ENCODE measurements at regions not wholly inside any gene's neighbourhood (a gene's known extent, or its start where the extent isn't known, plus 50 kb on each side); places are given as distances from the start of the nearest gene placed in this dataset.

DNA sequence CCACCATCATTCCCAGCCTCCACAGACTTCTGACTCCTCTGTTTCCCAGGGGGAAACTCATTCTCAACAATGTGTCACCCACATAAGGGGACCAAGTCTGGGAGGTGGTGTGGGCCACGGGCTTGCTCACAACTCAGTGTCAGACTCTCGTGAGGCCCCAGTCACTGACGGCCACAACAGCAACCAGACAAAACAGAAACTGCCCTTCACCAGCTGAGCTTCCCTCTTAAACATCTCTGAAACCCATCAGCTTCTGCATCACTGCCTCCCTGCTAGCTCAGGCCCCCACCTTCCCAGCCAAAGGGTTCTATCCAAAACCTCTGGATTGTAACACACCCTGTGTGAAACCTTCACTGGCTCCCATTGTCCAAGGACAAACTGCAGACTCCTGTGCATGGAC, 273.4 kb downstream of the CDK5RAP2 start:
- ChIA-PET RAD21 (ENCODE audit: low non-redundant PET in 1 of 2, low total read pairs in 2 of 2, uncharacterized antibody in 2 of 2, unreplicated experiment in 2 of 2) (no interaction called here), CTCF (no interaction called here), POLR2A (no interaction called here)
- Histone ChIP-seq H3K9me2 (ENCODE audit: insufficient read depth) (no peaks in the 10 kb centered on the region), H4K20me1 (ENCODE audit: insufficient read depth) (no peaks in the 10 kb centered on the region), H3K9me3 (ENCODE audit: control insufficient read depth in 1 of 2, insufficient read depth in 1 of 2, low read depth in 1 of 2, low read length in 2 of 2) (no peaks in the 10 kb centered on the region), H2AFZ (ENCODE audit: low read depth, low read length, poor library complexity, severe bottlenecking) (no peak overlapping the region), H3K4me3 (replicated peaks in 1 of 2; ENCODE audit: low read depth in 1 of 2, low read length in 2 of 2) (no peak overlapping the region), H3K27me3 (ENCODE audit: insufficient read depth, low read length) (no peaks in the 10 kb centered on the region), H3K36me3 (ENCODE audit: control insufficient read depth in 1 of 2, insufficient read depth in 2 of 2, low read length in 2 of 2) (no peaks in the 10 kb centered on the region), H3K27ac (ENCODE audit: low read depth, low read length) (no peak overlapping the region), H3K4me1 (ENCODE audit: control insufficient read depth in 1 of 2, insufficient read depth in 2 of 2, low read length in 2 of 2) (no peaks in the 10 kb centered on the region), H3K9ac (ENCODE audit: low read length) (no peak overlapping the region), H3K79me2 (ENCODE audit: insufficient read depth, low read length) (no peaks in the 10 kb centered on the region), H3K4me2 (ENCODE audit: low read length) (no peak overlapping the region)
- TF ChIP-seq SIN3A (IDR thresholded peaks at IDR 0.05; ENCODE audit: low read depth) (no peak), ZNF274 (IDR thresholded peaks at IDR 0.05; ENCODE audit: low read depth, low read length) (no peak), EGR1 (IDR thresholded peaks at IDR 0.05; ENCODE audit: low read depth) (no peak), POLR2AphosphoS5 (IDR thresholded peaks at IDR 0.05; ENCODE audit: low read depth, low read length) (no peak), SP1 (IDR thresholded peaks at IDR 0.05; ENCODE audit: low read depth) (no peak), JUND (IDR thresholded peaks at IDR 0.05) (no peak), POLR2A (IDR thresholded peaks at IDR 0.05; ENCODE audit: borderline replicate concordance, extremely low read depth, insufficient read depth, insufficient read length) (no peak)
- TF ChIP-seq, protein P1, sequence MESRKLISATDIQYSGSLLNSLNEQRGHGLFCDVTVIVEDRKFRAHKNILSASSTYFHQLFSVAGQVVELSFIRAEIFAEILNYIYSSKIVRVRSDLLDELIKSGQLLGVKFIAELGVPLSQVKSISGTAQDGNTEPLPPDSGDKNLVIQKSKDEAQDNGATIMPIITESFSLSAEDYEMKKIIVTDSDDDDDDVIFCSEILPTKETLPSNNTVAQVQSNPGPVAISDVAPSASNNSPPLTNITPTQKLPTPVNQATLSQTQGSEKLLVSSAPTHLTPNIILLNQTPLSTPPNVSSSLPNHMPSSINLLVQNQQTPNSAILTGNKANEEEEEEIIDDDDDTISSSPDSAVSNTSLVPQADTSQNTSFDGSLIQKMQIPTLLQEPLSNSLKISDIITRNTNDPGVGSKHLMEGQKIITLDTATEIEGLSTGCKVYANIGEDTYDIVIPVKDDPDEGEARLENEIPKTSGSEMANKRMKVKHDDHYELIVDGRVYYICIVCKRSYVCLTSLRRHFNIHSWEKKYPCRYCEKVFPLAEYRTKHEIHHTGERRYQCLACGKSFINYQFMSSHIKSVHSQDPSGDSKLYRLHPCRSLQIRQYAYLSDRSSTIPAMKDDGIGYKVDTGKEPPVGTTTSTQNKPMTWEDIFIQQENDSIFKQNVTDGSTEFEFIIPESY (IDR thresholded peaks at IDR 0.05; ENCODE audit: extremely low read depth, insufficient replicate concordance, low read length) = no peak
- intact Hi-C loops (cut with micrococcal nuclease) = no loop called here
- DNase-seq (ENCODE audit: low read depth, low spot score) (no peak), ATAC-seq (no peak)
- no TSS peak for BruUV-seq (replicated peaks)

DNA sequence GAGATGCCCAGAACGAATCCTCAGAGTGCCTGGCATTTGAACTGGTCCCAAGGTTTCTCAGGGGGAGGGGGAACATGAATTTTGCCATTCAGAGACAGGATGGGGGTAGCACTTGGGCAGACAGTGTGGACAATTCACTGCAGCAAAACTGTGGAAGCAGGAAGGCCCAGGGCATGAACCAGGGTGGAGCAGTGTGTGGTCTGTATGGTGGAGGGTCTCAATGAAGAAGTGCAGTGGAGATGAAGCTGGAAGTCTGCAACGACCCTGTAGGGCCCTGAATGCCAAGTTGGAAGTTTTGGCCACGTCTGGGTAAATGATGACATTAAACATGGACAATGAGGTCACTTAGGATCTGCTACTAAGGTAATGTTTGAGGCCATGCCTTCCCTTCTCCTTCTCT, 273.9 kb downstream of the CDK5RAP2 start:
- no peak for DNase-seq (ENCODE audit: low read depth, low spot score)
- Histone ChIP-seq H3K27me3 (ENCODE audit: insufficient read depth, low read length) (no peaks in the 10 kb centered on the region), H2AFZ (ENCODE audit: low read depth, low read length, poor library complexity, severe bottlenecking) (no peak overlapping the region), H3K4me1 (ENCODE audit: control insufficient read depth in 1 of 2, insufficient read depth in 2 of 2, low read length in 2 of 2) (no peaks in the 10 kb centered on the region), H3K9ac (ENCODE audit: low read length) (no peak overlapping the region), H3K27ac (ENCODE audit: low read depth, low read length) (no peak overlapping the region), H3K4me3 (replicated peaks in 1 of 2; ENCODE audit: low read depth in 1 of 2, low read length in 2 of 2) (no peak overlapping the region), H3K9me2 (ENCODE audit: insufficient read depth) (no peaks in the 10 kb centered on the region), H3K79me2 (ENCODE audit: insufficient read depth, low read length) (no peaks in the 10 kb centered on the region), H3K36me3 (ENCODE audit: control insufficient read depth in 1 of 2, insufficient read depth in 2 of 2, low read length in 2 of 2) (no peaks in the 10 kb centered on the region), H3K9me3 (ENCODE audit: control insufficient read depth in 1 of 2, insufficient read depth in 1 of 2, low read depth in 1 of 2, low read length in 2 of 2) (no peaks in the 10 kb centered on the region), H3K4me2 (ENCODE audit: low read length) (no peak overlapping the region), H4K20me1 (ENCODE audit: insufficient read depth) (no peaks in the 10 kb centered on the region)
- CTCF ChIA-PET = no interaction called here
- BruUV-seq (replicated peaks) = no TSS peak
- TF ChIP-seq SIN3A (IDR thresholded peaks at IDR 0.05; ENCODE audit: low read depth) = no peak
- TF ChIP-seq EGR1 (IDR thresholded peaks at IDR 0.05; ENCODE audit: low read depth) = no peak
- no peak for TF ChIP-seq EZH2 (IDR thresholded peaks at IDR 0.05)
- TF ChIP-seq, protein P2, sequence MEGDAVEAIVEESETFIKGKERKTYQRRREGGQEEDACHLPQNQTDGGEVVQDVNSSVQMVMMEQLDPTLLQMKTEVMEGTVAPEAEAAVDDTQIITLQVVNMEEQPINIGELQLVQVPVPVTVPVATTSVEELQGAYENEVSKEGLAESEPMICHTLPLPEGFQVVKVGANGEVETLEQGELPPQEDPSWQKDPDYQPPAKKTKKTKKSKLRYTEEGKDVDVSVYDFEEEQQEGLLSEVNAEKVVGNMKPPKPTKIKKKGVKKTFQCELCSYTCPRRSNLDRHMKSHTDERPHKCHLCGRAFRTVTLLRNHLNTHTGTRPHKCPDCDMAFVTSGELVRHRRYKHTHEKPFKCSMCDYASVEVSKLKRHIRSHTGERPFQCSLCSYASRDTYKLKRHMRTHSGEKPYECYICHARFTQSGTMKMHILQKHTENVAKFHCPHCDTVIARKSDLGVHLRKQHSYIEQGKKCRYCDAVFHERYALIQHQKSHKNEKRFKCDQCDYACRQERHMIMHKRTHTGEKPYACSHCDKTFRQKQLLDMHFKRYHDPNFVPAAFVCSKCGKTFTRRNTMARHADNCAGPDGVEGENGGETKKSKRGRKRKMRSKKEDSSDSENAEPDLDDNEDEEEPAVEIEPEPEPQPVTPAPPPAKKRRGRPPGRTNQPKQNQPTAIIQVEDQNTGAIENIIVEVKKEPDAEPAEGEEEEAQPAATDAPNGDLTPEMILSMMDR (IDR thresholded peaks at IDR 0.05 in 2 of 3, conservative IDR thresholded peaks at IDR 0.05 in 1 of 3; ENCODE audit: borderline replicate concordance in 1 of 3, insufficient read depth in 1 of 3, low read depth in 2 of 3, low read length in 2 of 3) = no peak
- TF ChIP-seq CBX3 (IDR thresholded peaks at IDR 0.05; ENCODE audit: low read depth) = no peak
- TF ChIP-seq, protein P3, sequence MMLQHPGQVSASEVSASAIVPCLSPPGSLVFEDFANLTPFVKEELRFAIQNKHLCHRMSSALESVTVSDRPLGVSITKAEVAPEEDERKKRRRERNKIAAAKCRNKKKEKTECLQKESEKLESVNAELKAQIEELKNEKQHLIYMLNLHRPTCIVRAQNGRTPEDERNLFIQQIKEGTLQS (IDR thresholded peaks at IDR 0.05) = no peak
- TF ChIP-seq, protein P4, sequence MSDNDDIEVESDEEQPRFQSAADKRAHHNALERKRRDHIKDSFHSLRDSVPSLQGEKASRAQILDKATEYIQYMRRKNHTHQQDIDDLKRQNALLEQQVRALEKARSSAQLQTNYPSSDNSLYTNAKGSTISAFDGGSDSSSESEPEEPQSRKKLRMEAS (IDR thresholded peaks at IDR 0.05) = no peak
- TF ChIP-seq ELF1 (IDR thresholded peaks at IDR 0.05; ENCODE audit: borderline replicate concordance, low read depth) = no peak
- no peak for TF ChIP-seq ZNF274 (IDR thresholded peaks at IDR 0.05; ENCODE audit: low read depth, low read length)
- TF ChIP-seq CEBPB (IDR thresholded peaks at IDR 0.05; ENCODE audit: low read depth) = no peak
- TF ChIP-seq JUND (IDR thresholded peaks at IDR 0.05) = no peak
- TF ChIP-seq POLR2AphosphoS5 (IDR thresholded peaks at IDR 0.05; ENCODE audit: low read depth, low read length) = no peak
- no peak for TF ChIP-seq POLR2A (IDR thresholded peaks at IDR 0.05; ENCODE audit: borderline replicate concordance, extremely low read depth, insufficient read depth, insufficient read length)
- no peak for TF ChIP-seq TCF7L2 (IDR thresholded peaks at IDR 0.05; ENCODE audit: borderline replicate concordance, extremely low read depth, insufficient read depth, insufficient read length)
- TF ChIP-seq FOSL1 (IDR thresholded peaks at IDR 0.05; ENCODE audit: low read depth) = no peak
- TF ChIP-seq YY1 (IDR thresholded peaks at IDR 0.05; ENCODE audit: extremely low read depth, insufficient replicate concordance, low read depth, low read length) = no peak
- RAD21 ChIA-PET (ENCODE audit: low non-redundant PET in 1 of 2, low total read pairs in 2 of 2, uncharacterized antibody in 2 of 2, unreplicated experiment in 2 of 2) = no interaction called here
- ATAC-seq = no peak
- intact Hi-C loops (cut with micrococcal nuclease) = no loop called here
- POLR2A ChIA-PET = no interaction called here

Data from HCT116 (cell line).